ENCODE measurements at regions not wholly inside any gene's neighbourhood (a gene's known extent, or its start where the extent isn't known, plus 50 kb on each side); places are given as distances from the start of the nearest gene placed in this dataset.
"Not testable (repeated sequence)": the region's sequence is repeated elsewhere in the genome, so short reads cannot be mapped to it uniquely, and the experiment has no call there.

DNA sequence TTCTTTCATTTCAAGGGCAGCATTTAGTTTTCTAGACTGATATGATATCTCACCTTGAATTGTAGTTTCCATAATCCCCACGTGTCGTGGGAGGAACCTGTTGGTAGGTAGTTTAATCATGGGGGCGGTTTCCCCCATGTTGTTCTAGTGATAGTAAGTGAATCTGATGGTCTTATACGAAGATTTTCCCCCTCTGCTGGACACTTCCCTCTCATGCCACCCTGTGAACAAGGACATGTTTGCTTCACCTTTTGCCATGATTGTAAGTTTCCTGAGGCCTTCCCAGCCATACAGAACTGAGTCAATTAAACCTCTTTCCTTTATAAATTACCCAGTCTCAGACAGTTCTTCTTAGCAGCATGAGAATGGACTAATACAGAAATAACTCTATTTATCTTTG lies 851.1 kb upstream of the FAT3 start:
- intact Hi-C loops (cut with micrococcal nuclease), result no loop called here

DNA sequence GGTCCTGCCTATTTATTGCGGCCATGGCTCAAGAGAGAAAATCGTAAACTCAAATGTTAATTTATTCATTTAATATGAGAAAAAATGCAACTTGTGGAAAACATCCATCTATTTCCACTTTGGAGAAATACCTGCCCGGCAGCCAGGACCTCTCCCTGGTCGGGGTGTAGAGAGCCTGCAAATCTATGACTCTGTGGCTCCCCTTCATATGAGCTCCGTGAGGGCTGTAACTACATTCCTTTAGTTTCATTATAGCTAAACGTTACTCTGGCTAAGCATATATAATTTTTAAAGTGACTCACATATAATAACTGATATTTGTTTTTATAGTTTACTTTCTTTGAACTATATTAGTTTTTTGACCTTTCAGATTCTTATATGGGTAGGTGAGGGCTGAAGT lies 857.8 kb upstream of the FAT3 start:
- intact Hi-C loops (cut with micrococcal nuclease), result no loop called here

DNA sequence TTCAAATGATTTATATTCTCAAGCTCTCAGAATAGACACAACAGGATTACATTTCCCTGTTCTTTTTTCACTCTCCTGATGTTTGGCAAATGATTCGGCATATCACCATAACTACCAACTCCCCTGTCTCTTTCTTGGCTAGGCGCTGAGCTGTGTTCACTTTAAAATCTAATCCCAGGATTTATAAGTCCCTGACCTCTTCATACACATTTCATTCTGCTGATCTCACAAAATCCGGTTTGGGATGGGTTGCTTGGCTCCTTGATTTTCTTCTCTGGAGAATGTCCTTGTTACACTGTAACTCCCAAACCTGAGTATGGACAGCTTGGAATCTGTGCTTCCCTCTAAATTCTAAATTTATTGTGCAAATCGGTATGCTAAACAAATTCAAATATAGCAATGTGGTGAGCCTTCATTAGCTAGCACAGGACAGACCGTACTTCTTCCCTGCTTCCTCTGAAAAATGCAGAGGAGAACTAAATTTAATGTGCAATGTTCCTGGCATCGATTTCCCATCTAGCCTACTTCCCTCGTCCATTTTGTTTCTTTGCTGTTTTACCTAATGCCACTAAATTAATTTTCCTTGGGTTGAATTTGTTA lies 858.5 kb upstream of the FAT3 start:
- intact Hi-C loops (cut with micrococcal nuclease), result no loop called here

DNA sequence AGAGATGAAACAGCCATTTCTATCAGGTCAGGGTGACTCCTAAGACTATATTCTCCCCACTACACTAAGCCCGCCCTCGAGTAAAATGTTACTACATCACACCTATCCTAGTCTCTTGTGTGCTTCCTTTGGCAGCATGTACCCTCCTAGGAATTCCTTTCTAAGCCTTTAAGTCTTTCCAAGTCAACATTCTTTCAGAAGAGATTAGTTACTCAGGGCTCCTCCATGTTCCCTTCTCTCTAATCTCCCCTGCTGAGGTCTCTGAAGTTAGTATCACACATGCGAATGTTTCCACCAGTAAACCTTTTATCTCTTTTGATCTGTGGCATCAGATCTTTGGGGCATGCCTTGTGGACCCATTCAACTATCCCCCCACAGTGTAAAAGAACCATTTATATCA lies 873.7 kb upstream of the FAT3 start:
- intact Hi-C loops (cut with micrococcal nuclease), result no loop called here

DNA sequence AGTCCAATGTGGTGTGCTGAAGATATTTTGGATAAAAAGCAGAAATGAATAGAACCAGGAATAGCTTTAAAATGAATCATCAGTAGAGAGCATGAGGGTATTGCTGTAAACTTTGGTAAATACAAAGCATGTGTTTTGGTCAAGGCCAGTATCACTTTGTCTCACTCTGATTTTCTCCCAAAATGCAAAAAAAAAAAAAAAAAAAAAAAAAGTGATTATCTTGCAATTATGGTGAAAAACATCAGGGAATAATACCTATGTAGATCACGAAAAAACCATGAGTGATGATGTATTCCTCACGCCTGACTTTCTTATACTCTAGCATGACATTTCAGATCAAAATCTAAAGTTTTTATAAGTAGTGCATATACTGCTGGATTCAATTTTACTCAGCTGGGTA lies 897.9 kb upstream of the FAT3 start:
- intact Hi-C loops (cut with micrococcal nuclease), result no loop called here

DNA sequence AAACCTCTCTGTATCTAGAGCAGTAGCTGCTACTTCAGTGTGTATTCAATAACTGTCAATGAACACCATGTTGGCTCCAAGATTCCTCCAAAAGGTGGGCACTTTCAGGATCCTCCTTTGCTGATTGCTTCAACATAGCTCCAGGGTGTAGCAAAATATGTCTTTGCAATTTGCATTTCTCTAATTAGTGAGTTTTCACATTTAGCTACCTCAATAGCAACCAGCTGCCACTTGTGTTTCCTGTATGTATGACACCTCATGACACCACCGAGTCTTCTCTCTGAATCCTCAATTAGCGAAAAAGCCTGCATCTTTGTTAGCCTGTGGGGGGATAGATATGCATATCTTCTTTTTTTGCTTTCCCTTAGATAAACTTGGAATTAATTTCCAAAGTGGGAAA lies 898.3 kb upstream of the FAT3 start:
- intact Hi-C loops (cut with micrococcal nuclease), result no loop called here

DNA sequence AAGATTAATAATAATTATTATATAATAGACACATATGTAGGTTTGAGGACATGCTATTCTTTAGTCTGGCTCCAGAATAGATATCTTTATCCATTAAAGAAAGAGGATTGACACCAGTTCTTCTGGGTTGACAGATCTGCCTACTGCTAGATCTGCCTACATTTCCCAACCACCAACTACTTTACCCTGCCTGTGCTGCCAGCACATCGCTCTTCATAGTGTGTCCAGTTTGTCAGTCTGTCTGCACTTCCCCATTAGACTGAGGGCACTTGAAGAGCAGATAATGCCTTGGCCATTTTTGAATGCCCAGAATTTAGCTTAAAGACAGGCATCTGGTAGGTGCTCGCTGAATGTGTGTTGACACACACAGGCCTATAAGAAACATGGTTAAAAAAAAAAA lies 910.1 kb upstream of the FAT3 start:
- intact Hi-C loops (cut with micrococcal nuclease), result no loop called here

DNA sequence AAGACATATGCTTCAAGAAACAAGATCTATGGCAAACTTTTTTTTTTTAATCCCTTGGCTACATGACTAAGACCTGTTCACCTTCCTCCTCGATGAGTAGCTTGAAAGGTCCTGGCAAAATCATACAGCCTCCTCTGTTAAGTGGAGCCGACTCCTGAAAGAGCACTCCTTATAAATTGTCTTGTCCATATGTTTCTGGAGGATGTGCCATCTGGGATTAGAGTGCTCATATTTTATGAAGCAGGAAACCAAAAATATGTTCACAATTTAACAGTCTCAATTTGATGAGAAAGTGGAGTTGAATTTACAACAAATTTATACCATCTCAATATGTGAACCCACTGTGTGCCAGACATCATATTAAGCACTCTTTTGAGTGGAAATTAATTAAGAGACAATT lies 912.1 kb upstream of the FAT3 start:
- intact Hi-C loops (cut with micrococcal nuclease), result no loop called here

DNA sequence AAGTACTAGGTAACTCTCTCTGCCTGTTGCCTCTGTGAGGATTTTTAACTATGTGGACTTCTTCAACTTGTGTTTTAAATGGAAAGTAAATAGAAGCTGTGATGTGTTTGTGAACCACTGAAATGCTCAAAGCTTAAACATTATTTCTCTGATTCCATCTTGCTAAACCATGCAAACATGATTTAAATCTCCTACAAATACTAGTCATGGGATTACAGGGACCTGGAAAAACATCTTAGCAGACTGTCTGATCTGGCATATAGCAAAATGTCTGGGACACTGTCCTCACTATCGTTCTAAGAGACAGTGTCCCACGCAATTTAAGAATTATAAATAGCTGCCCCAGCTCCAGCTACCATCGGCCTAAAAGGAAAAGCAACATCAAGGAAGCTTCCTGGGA lies 914.5 kb upstream of the FAT3 start:
- intact Hi-C loops (cut with micrococcal nuclease), result no loop called here

DNA sequence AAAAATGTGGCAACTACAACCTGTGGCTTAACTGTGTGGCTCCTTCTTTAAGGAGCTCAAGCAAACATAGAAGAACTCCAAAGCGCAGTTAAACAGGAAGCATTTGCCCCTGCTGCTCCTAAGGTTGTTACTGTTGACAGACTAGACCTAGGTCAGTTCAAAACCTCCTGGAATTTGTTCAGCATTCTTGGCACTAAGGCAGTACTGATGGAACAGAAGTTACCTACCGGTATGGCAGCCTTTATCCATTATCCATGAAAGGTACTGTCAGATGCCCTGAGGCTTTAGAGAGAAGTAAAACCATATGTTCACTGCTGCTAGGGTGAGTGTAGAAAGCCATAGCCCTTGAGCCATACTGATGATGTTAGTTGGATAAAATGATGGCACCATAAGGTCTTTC lies 916.5 kb upstream of the FAT3 start:
- intact Hi-C loops (cut with micrococcal nuclease), result no loop called here

DNA sequence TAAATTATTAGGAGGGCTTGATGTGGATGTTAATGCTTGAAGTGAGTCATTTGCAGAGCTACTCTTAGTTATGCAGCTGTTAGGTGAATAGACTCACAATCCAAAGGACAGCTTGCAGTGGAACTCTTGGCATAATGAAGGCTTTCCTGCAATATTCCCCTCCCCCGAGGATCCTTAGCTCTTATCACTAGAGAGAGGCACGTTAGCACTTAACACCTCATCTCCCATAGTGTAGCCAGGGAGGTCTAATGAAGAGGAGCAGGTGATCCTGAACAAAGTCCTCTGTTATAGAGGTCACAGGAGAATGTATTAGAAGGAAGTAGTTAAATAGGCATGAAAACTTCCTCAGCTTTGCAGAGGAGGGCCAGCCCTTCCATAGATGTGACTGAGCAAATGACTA lies 919.2 kb upstream of the FAT3 start:
- intact Hi-C loops (cut with micrococcal nuclease), result no loop called here

DNA sequence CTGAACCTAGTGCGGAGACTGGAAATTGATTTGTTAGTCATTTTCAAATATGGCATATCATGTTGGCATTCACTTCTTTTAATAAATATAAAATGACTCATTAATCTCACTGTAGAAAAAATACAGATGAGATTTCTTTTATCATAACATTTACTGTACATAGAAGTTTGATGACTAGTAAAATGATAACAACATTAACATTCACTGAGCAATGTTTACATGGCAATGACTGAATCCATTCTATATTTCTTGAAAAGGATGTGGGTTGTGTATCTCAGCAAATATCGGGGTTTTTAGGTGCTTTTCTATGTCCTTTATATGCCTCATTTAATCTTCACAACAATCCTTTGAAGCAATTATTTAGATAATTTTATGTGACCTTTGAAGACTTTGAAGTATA lies 920.9 kb upstream of the FAT3 start:
- intact Hi-C loops (cut with micrococcal nuclease), result no loop called here

DNA sequence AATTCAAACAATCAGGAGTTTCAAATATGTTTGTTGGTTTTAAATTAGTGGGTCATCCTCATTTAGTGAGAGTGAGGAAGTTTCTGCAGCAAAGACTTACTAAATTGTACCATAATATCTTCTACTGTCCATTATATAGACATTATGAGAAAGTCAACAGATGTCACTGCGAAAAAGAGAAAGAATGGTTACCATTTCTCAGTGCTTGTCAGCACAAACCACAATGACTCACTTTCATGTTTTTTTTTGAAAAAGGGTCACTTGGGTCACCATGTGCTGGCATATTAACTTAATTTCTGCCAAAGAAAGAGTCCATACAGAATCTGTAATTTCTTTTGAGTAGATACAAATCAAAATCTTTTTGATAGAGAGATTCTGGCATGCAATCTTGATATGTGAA lies 924.6 kb upstream of the FAT3 start:
- intact Hi-C loops (cut with micrococcal nuclease), result no loop called here

DNA sequence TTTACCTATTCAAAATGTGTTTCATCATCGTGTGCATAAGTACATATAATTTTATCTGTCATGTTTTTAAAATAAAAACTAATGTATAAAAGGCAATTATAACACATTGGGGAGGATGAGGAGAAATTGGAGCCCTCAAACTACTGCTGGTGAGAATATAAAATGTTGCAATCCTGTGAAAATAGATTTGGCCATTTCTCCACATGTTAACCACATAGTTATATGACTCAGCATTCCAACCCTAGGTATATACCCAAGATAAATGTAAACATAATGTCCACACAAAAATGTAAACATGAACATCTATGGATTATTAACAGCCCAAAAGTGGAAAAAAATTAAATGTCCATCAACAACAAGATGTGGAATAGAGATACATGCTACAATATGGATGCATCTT lies 928.0 kb upstream of the FAT3 start:
- intact Hi-C loops (cut with micrococcal nuclease), result no loop called here

DNA sequence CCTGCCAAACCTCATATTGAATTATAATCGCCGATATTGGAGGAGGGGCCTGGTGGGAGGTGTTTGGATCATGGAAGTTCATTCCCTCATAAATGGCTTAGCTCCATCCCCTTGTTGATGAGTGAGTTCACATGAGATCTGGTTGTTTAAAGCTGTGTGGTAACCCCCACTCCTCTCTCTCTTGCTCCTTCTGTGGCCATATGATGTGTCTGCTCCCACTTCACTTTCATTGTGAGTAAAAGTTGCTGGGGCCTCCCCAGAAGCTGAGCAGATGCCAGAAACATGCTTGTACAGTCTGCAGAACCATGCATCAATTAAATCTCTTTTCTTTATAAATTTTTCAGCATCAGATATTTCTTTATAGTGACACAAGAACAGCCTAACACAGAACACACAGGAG lies 929.0 kb upstream of the FAT3 start:
- intact Hi-C loops (cut with micrococcal nuclease), result no loop called here

DNA sequence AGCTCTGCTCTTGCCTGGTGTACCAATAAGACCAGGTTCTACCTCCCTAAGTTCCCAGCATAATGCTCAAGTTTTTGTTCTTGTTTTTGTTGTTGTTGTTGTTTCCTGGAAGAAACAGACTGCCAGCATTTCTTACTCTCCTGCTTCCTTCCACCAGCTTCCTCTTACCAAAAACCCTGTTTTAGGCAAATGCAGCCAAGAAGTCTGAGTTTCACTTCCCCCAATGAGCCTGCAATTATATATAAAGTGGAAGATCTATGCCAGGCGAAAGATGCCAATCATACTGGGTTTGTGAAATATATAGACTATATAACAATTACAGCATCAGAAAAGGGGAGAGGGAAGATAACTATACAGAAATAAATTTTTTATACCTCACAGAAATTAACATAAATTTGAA lies 931.5 kb upstream of the FAT3 start:
- intact Hi-C loops (cut with micrococcal nuclease), result no loop called here

DNA sequence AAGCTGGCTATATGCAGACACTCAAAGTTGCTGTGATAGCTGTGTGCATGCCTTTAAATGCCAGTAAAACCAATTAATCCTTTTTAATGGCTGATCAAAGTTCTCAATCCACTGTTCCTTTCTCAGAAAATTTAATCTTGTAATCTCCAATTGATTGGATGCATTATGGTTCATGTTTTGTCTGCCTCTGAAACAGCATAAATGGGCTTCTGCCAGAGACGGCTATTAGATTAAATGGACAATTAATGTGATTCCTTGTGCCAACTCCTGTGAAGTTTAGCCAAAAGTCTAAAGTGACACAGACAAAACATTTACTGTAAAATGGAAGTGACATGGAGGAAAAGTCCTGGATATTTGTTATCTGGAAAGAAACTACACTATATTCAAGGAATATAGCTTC lies 952.5 kb upstream of the FAT3 start:
- intact Hi-C loops (cut with micrococcal nuclease), result no loop called here

DNA sequence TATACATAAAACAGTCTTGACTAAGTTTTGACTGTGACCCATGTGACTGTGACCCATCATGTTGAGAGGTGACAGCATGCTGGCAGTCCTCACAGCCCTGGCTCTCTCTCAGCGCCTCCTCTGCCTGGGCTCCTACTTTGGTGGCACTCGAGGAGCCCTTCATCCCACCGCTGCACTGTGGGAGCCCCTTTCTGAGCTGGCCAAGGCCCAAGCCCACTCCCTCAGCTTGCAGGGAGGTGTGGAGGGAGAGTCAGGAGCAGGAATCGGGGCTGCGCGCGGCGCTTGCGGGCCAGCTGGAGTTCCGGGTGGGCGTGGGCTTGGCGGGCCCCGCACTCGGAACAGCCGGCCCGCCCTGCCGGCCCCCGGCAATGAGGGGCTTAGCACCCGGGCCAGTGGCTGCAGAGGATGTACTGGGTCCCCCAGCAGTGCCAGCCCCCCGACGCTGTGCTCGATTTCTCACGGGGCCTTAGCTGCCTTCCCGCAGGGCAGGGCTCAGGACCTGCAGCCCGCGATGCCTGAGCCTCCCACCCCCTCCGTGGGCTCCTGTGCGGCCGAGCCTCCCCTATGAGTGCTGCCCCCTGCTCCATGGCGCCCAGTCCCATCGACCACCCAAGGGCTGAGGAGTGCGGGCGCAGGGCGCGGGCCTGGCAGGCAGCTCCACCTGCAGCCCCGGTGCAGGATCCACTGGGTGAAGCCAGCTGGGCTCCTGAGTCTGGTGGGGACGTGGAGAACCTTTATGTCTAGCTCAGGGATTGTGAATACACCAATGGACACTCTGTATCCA lies 955.9 kb upstream of the FAT3 start:
- intact Hi-C loops (cut with micrococcal nuclease), result not testable (repeated sequence)

DNA sequence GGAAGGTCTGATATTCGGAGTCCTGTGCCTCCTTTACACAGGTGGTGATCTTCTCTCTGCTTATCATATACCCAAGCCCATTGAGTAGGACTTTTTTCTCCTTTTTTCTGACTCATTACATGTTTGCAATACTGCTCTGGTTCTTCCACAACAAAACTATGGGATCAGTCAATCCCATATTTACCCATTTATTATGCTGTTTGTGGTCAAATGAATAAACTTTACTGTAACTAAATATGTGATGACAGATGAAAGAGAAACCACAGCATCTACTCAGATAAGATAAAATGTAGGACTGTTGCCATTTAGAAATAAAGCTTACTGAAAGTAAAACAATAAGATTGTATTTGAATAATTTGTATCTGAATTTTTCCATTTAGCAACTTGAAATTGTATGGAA lies 958.7 kb upstream of the FAT3 start:
- intact Hi-C loops (cut with micrococcal nuclease), result no loop called here

DNA sequence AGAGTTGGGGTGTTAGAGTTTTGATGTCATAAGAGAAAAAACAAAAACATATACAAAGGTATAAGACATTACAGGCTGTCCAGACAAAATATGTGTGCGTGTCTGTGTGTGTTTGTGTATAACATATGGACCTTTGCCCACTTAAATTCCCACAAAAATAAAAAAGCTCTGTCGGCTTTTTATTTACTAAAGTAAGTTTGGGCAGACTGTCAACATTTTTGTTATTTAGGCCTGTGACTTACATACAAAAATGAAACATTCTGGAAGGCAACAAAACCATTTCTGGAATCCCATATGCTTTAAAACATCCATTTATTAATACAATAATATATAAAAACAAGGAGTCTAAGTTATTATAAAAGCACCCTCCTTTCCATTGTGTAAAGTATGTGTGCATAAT lies 960.1 kb upstream of the FAT3 start:
- intact Hi-C loops (cut with micrococcal nuclease), result no loop called here

DNA sequence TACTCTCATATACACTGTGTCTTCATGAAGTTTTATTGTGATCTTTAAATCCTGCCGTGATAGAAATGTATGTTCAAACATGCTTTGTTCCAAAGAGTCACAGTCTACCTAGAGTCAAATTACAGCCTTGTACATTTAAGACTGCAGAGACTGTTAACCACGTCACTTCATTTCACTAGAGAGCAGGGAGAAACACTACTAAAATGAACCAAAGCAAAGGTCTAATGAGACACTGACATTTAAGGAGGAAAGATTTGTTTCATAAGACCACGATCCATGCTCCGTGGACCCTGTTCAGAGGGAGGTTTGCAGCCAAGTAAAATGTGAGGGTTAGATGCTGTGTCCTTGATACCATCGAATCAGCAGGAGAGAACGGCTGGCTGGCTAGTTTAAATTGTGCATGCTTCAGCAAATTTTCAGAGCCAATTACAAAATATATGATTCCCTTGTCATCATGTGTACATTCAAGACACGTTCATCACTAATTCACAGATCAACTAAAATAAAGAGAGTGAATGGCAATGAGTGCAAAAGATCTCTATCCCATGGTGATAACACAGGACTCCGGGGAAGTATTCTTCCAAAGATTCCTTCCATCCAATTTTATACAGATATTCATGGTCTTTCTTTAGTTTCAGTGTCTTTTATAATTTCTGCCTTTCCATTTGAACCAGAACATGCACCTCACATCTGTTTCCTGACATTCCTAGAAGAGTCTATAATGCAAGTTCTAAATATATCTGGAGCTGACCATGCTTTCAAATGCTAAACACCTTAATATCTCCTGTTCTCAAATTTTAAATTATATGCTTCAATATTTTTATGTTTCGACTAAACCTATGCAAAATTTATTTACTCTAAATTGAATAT lies 960.9 kb upstream of the FAT3 start:
- intact Hi-C loops (cut with micrococcal nuclease), result no loop called here

DNA sequence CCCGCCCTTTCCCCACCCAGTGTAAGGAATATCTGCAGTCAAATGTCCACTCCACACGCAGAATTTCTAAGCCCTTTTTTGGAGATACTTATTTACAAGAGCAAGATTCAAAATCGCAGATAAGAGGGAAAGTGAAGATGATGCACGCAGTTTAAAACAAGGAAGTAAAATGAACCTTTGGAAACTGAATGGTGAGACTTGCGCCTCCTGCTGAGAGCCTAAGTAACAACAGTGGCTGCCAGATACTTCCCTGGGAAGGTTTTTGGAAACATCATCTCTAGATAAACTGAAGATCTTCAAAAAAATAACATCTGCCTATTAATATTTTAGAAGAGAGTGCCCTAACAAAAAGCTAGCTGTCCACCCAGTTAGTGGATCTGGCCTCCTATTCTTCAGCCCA lies 963.1 kb upstream of the FAT3 start:
- intact Hi-C loops (cut with micrococcal nuclease), result no loop called here

DNA sequence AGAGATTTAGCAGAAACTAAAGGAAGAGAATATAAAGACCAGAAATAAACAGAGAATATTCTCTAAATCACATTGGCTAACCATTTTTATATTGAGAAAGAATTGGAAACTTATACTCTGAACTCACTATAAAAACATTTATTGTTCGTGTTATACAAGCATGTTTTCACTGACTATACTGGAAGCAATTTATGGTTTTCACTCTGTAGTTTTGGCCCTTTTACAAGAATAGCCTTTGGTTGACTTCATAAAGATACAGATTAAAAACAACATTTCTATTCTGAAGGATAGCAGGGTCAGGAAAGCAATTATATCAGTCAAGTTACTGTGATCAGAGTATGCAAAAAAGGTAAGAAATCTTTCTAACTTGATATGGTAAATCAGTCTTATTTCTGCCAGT lies 965.7 kb upstream of the FAT3 start:
- intact Hi-C loops (cut with micrococcal nuclease), result no loop called here
